SK-N-SH (cell line): ENCODE measurements at regions not wholly inside any gene's neighbourhood (a gene's known extent, or its start where the extent isn't known, plus 50 kb on each side); places are given as distances from the start of the nearest gene placed in this dataset.

ENCODE experiments used
- CTCF ChIA-PET: fragments of 300-600, 350-600 bp; formaldehyde crosslinking; extraction: SDS; loops from one replicate; lab custom pipeline; 2021; lab: Yijun Ruan, JAX
- POLR2A ChIA-PET: fragments of 350-600 bp; sonication (Branson Sonifier 250); formaldehyde crosslinking; extraction: SDS; loops from one replicate; lab custom pipeline; 2020; ENCODE audit warnings: antibody characterized with exemption, inconsistent platforms; lab: Yijun Ruan, JAX
- DNase-seq: peaks from one replicate; pipeline ENCODE4 v3.0.0; 2012
- H2AFZ ChIP-seq: fragments of 200-600 bp; sonication (generic); 2 replicates; pipeline ENCODE4 v1.8.1; 2016; ENCODE audit warnings: antibody characterized with exemption, mild to moderate bottlenecking, low read depth
- H3F3A ChIP-seq: fragments of 200-600 bp; sonication (generic); replicated peaks from 2 replicates; pipeline ENCODE3; 2016; ENCODE audit warnings: antibody characterized with exemption, mild to moderate bottlenecking; ENCODE audit not compliant: insufficient read depth
- H3K27ac ChIP-seq, 2 experiments: fragments of 200-500 bp in 1 of 2; fragments of 200-600 bp in 1 of 2; sonication (Bioruptor generic) in 1 of 2; sonication (generic), shearing (Covaris generic) in 1 of 2; 2 replicates each; pipeline versions ENCODE4 v1.5.1 to v1.6.1; 2014 to 2016; ENCODE audit warnings: low read depth in 2 of 2, inconsistent platforms in 1 of 2, low read length in 1 of 2, mild to moderate bottlenecking in 1 of 2, mixed read lengths in 1 of 2
- H3K27me3 ChIP-seq: fragments of 200-600 bp; sonication (generic), shearing (Covaris generic); 2 replicates; pipeline ENCODE4 v1.6.1; 2016; ENCODE audit warnings: mixed run types; ENCODE audit not compliant: insufficient read depth
- H3K36me3 ChIP-seq, 2 experiments: fragments of 200-500 bp in 1 of 2; fragments of 200-600 bp in 1 of 2; sonication (Bioruptor generic) in 1 of 2; sonication (generic) in 1 of 2; replicated peaks in 1 of 2; 2 replicates each; pipeline versions ENCODE3 to v1.5.1; 2014 to 2016; ENCODE audit warnings: low read length in 1 of 2, mild to moderate bottlenecking in 1 of 2; ENCODE audit not compliant: insufficient read depth in 2 of 2, control insufficient read depth in 1 of 2
- H3K4me1 ChIP-seq, 2 experiments: fragments of 200-500 bp in 1 of 2; fragments of 200-600 bp in 1 of 2; sonication (Bioruptor generic) in 1 of 2; sonication (generic), shearing (Covaris generic) in 1 of 2; 2 replicates each; pipeline versions ENCODE4 v1.5.1 to v1.6.1; 2014 to 2016; ENCODE audit warnings: low read depth in 1 of 2, low read length in 1 of 2, mixed run types in 1 of 2; ENCODE audit not compliant: insufficient read depth in 2 of 2, control insufficient read depth in 1 of 2
- H3K4me2 ChIP-seq: fragments of 200-600 bp; sonication (generic), shearing (Covaris generic); 2 replicates; pipeline ENCODE4 v1.6.1; 2017; ENCODE audit warnings: mixed run types
- H3K4me3 ChIP-seq, 2 experiments: fragments of 200-500 bp in 1 of 2; fragments of 200-600 bp in 1 of 2; sonication (Bioruptor generic) in 1 of 2; sonication (generic), shearing (Covaris generic) in 1 of 2; 2 replicates each; pipeline versions ENCODE4 v1.5.1 to v1.8.1; 2014 to 2016; ENCODE audit warnings: low read depth in 2 of 2, inconsistent platforms in 1 of 2, low read length in 1 of 2, mild to moderate bottlenecking in 1 of 2, mixed read lengths in 1 of 2, moderate library complexity in 1 of 2
- H3K79me2 ChIP-seq: fragments of 200-600 bp; sonication (generic); 2 replicates; pipeline ENCODE4 v1.8.1; 2017; ENCODE audit warnings: mild to moderate bottlenecking; ENCODE audit not compliant: insufficient read depth
- H3K9ac ChIP-seq: fragments of 200-600 bp; sonication (generic); 2 replicates; pipeline ENCODE4 v1.6.1; 2017; ENCODE audit warnings: mixed run types
- H3K9me2 ChIP-seq: fragments of 200-600 bp; sonication (generic); 2 replicates; pipeline ENCODE4 v1.6.1; 2017; ENCODE audit warnings: mixed run types
- H3K9me3 ChIP-seq: fragments of 200-600 bp; sonication (generic); 2 replicates; pipeline ENCODE4 v1.6.1; 2017; ENCODE audit warnings: mixed run types, mild to moderate bottlenecking, moderate library complexity
- H4K20me1 ChIP-seq: fragments of 200-600 bp; sonication (generic); 2 replicates; pipeline ENCODE4 v1.6.1; 2017; ENCODE audit warnings: mild to moderate bottlenecking, mixed run types; ENCODE audit not compliant: insufficient read depth
- CHD2 ChIP-seq: fragments of 150-350 bp; IDR thresholded peaks from 2 replicates; pipeline ENCODE4 v1.6.1; 2018; ENCODE audit warnings: low read length; ENCODE audit not compliant: partially characterized antibody
- EP300 ChIP-seq, 2 experiments: IDR thresholded peaks; 2 replicates each; pipeline versions ENCODE4 v1.4.0 to v1.6.1; 2012; ENCODE audit warnings: borderline replicate concordance in 1 of 2, low read depth in 1 of 2, low read length in 1 of 2
- FOSL2 ChIP-seq: IDR thresholded peaks from 2 replicates; pipeline ENCODE4 v1.4.0; 2012; ENCODE audit warnings: low read depth, mild to moderate bottlenecking, moderate library complexity, borderline replicate concordance
- IRF3 ChIP-seq: fragments of 150-350 bp; IDR thresholded peaks from 2 replicates; pipeline ENCODE4 v1.6.1; 2016; ENCODE audit warnings: mild to moderate bottlenecking, low read depth, low read length
- JUND ChIP-seq: IDR thresholded peaks from 2 replicates; pipeline ENCODE4 v1.4.0; 2012
- RFX5 ChIP-seq: IDR thresholded peaks from 2 replicates; pipeline ENCODE4 v1.6.1; 2012; ENCODE audit warnings: mild to moderate bottlenecking, improper control_type of control experiment, low read length
- SMC3 ChIP-seq: IDR thresholded peaks from 2 replicates; pipeline ENCODE4 v1.6.1; 2012; ENCODE audit warnings: low read depth, low read length, improper control_type of control experiment
- USF2 ChIP-seq: fragments of 150-350 bp; IDR thresholded peaks from 2 replicates; pipeline ENCODE4 v1.6.1; 2017; ENCODE audit warnings: antibody characterized with exemption, low read length, low read depth, borderline replicate concordance
- WGBS: methylation state at CpG from one replicate; pipeline ENCODE4 v1.1.6; 2017; ENCODE audit warnings: low lambda C conversion rate; 5-methylcytosine and 5-hydroxymethylcytosine counted together

GRCh38 chr4:126777649-126778048, 855.1 kb upstream of the INTU start (continued):
- TF ChIP-seq USF2, result no peak

GRCh38 chr4:126778348-126778747, 854.4 kb upstream of the INTU start:
- WGBS, result 27% methylated on average over 3 of the region's 3 CpGs
- H3K79me2 ChIP-seq, result no peaks in the 10 kb centered on the region; the same call in 1 of the 2 replicates
- no peak overlapping the region for H3K4me3 ChIP-seq
- CTCF ChIA-PET, result no interaction called here
- H3K4me1 ChIP-seq, result no peaks in the 10 kb centered on the region
- no peaks in the 10 kb centered on the region for H3K36me3 ChIP-seq
- no peaks in the 10 kb centered on the region for H3K9me3 ChIP-seq
- H3K27ac ChIP-seq, result peak overlapping the region in 1 of 2 experiments; percentile 72; a peak in 2 of 4 replicates
- no peaks in the 10 kb centered on the region for H3K9me2 ChIP-seq
- TF ChIP-seq CHD2 (no peak), EP300 (IDR thresholded peaks at IDR 0.05; ENCODE audit: borderline replicate concordance in 1 of 2, low read depth in 1 of 2, low read length in 1 of 2) (peak in 1 of 2 experiments; percentile 33; a peak in 1 of 4 replicates), JUND (peak; percentile 32; the same call in 1 of the 2 replicates), FOSL2 (peak; percentile 42; the same call in 1 of the 2 replicates)
- H3K9ac ChIP-seq, result no peak overlapping the region
- POLR2A ChIA-PET, result no interaction called here
- H4K20me1 ChIP-seq, result no peaks in the 10 kb centered on the region
- H3K4me2 ChIP-seq, result no peak overlapping the region
- no peak overlapping the region; the same call in 1 of the 2 replicates for H2AFZ ChIP-seq
- H3F3A ChIP-seq, result peaks cover 10% of the 10 kb centered on the region
- H3K27me3 ChIP-seq, result no peaks in the 10 kb centered on the region
- no peak for DNase-seq

- H3F3A ChIP-seq, result peaks cover 10% of the 10 kb centered on the region
- H3K36me3 ChIP-seq, result no peaks in the 10 kb centered on the region
- CTCF ChIA-PET, result no interaction called here
- no peaks in the 10 kb centered on the region for H4K20me1 ChIP-seq
- 97% methylated on average over 4 of the region's 4 CpGs for WGBS
- H3K27me3 ChIP-seq, result no peaks in the 10 kb centered on the region
- DNase-seq, result no peak
- H3K9ac ChIP-seq, result no peak overlapping the region
- H3K79me2 ChIP-seq, result no peaks in the 10 kb centered on the region; the same call in 1 of the 2 replicates
- H3K27ac ChIP-seq, result no peak overlapping the region
- no peak overlapping the region for H2AFZ ChIP-seq
- POLR2A ChIA-PET, result no interaction called here
- H3K4me2 ChIP-seq, result no peak overlapping the region
- no peaks in the 10 kb centered on the region for H3K4me1 ChIP-seq
- no peak overlapping the region for H3K4me3 ChIP-seq
- TF ChIP-seq IRF3, result no peak
- no peak for TF ChIP-seq RFX5
- no peak for TF ChIP-seq SMC3
- no peaks in the 10 kb centered on the region for H3K9me3 ChIP-seq
- no peaks in the 10 kb centered on the region for H3K9me2 ChIP-seq
Measured at GRCh38 chr4:126779001-126779400, 853.8 kb upstream of the INTU start.
